GM19351 (cell line): ENCODE measurements at regions not wholly inside any gene's neighbourhood (a gene's known extent, or its start where the extent isn't known, plus 50 kb on each side); places are given as distances from the start of the nearest gene placed in this dataset.
"Not testable (repeated sequence)": the region's sequence is repeated elsewhere in the genome, so short reads cannot be mapped to it uniquely, and the experiment has no call there.

ENCODE experiments used
- ATAC-seq: cut with Tn5 transposase; IDR thresholded peaks from one replicate; pipeline ENCODE4 v1.9.1; 2021; ENCODE audit warnings: mild to moderate bottlenecking, moderate library complexity; ENCODE audit not compliant: unreplicated experiment

DNA sequence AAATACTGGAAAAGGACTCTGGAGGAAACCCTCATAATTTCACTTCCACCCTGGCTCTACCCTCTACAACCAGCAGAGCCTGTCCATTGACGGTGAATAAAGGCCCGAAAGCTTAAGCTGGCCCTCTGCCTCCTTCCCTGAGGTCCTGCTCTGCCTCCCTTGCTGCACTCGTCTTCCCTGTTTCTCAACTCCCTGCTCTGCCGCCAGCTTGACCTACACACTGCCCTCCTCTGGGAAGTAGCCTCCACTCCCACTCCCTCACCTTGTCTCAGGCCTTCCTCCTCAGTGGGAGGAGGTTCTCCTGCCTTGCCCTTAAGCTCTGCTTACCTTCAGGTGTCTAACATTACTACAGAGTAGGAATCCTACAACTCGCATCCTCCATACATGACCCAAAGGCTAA lies 608.6 kb upstream of the NR3C2 start:
- ATAC-seq, result no peak

DNA sequence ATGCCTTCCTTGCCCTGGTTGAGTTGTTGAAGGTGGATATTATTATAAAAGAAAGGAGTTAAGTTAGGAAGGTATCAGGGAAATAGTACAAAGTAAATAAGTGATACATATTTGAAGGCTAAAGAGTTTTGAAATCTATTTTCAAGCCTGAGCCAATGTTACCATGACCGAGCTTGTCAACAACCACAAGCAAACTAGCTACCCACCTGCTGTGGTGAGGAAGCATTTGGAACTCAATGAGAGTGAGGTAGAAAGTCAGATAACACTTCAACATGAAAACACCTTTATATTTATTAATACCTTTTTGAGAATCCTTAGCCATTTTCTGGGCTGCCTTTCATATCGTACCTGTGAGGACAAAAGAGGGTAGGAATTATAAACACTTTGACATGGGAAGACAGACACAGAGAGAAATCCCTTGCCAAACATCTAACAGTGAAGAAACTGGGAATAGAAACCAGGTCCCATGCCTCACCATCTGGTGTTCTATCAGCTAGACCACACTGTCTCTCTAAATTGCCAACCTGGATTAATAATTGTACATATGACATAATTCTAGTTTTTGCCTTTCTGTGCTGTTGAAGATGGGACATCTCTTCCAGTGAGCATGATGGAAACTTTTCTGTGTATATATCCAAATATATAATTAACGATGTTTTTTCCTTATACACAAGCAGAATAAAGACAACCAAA lies 606.4 kb upstream of the NR3C2 start:
- ATAC-seq, result no peak

DNA sequence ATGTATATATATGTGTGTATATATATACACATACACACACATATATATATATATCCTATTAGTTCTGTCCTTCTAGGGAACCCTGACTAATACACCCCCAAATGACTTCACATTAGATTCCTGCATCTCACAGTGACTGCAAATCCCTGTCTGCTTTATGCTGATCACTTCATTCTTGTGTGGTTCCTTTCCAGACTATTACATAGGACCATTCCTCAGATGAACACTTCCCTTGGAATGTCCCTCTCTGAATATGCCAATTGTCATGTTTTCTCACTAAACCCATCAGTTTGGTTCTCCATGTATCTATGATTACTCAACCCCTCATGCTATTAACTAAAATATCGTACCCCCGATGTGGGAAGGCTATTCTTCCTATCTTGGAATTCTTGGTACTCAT lies 605.2 kb upstream of the NR3C2 start:
- no peak for ATAC-seq

DNA sequence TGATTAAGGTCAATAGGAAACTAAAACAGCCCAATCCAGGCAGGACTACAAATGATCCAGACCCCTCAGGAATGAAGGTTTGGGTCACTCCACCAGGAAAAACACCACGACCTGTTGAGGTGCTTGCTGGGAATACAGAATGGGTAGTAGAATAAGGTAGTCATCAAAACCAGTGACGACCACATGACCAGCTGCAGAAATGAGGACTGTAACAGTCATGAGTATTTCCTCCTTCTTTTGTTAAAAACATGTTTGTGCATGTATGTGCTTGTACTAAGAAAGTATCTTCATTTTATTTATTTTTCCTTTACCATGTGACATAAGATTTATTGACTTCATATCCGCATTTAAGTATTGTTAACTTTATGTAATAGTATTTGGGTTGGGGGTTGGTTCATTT lies 603.5 kb upstream of the NR3C2 start:
- no peak for ATAC-seq

DNA sequence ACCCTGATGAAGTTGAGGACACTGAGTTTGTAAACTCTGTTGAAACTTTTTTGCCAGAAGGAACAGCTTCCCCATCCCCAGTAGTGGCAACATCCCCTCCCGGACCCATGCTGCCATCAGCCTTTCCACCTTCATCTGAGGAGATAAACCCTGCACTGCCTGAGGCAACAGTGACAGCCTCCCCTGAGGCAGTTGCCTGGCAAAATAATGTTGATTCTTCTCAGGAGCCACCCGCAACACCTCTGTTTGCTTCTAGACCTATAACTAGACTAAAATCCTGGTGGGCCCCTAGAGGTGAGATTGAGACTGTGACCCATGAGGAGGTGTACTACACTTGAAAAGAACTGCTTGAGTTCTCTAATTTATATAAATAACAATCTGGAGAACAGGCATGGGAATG lies 597.6 kb upstream of the NR3C2 start:
- not testable (repeated sequence) for ATAC-seq

DNA sequence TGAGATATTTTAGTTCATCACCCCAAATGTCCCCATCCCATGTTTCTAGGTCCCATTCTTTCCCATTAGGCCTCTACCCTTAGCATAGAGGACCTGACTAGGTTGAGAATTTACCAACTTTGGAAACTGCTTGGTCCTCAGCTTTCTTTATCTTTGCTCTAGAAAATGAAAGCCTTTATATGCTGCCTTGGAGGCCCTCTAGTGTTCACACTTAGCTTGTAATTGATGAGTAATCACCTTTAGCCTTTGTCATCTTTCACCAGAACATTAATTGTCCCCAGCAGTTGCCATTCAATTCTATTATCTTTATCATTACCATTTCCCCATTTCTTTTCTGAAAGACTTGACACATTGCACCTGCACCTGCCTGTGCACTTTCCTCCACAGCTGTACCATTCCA lies 589.2 kb upstream of the NR3C2 start:
- peak; percentile 91 for ATAC-seq

DNA sequence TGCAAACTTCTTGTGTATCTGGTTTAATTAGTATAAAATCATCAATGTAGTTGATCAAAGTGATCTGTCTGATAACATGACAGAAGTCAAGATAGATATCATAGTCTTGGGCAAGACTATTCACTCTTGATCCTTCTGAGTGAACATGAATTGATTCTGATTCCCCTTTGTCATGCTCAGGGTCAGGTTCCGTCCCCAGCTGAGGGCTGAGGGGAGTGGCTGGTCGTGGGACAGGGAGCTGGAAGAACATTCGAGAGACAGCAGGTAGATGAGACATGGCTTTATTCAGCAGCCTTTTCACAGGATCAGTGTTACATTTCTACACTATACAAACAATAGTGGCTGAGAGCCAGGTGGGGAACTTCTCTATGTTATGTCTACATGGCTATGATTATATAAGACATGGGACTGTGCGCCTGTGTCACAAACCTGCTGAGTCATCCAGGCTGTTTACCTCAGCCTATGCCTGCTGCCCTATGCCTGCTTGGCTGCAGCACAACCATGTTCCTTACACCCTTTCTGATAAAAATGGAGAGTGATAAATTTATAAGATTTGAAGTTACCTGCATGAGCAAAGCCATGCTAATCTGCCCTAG lies 586.9 kb upstream of the NR3C2 start:
- no peak for ATAC-seq

DNA sequence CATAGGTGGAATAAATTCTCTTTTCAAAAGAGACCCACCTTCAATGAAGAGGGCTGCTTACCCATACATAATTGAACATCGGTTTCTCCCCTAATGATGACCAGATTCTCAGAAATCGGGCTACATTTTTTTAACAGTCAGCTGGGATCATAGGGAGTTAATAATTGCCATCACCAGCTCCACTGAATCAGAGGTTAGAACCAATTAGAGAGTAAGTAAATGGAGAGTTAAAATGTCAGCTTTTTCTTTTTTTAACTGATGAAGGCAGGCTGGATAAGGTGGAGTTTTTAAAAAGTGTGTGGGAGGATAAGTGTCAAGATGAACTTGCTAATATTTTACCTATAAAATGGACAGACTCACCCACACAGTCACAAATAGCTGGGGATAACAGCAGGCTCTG lies 584.5 kb upstream of the NR3C2 start:
- ATAC-seq, result no peak

DNA sequence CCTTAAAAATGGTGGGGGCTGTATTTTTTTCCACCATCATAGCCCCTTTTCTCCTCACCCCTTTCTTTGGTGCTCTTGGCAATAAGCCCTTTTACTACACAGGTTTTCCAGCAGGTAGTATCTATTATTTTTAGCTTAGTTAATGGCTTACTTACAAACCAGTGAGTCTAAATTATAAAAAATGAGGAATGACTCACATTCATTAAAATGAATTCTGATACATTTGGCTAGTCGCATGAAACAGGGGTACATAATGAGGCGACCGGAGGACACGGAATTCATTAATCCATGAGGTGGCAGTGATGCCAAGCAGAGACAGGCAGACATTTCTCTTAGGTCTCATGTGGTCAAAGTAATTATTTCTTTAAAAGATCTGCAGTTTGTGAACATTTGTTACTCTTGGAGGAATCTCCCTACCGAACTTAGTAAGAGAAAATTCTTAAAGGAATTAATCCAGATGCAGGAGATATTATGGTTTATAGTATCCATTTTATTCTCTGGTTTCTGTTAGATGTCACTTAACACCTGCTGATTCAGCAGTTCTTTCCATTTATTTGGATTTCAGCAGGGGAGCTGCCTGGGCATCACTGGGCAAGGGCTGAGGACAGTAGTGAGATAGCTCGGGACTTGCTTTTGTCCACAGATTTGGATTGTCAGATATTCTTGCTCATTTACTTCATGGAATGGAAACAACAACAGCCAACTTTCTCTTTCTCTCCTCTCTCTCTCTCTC lies 575.0 kb upstream of the NR3C2 start:
- ATAC-seq, result no peak

DNA sequence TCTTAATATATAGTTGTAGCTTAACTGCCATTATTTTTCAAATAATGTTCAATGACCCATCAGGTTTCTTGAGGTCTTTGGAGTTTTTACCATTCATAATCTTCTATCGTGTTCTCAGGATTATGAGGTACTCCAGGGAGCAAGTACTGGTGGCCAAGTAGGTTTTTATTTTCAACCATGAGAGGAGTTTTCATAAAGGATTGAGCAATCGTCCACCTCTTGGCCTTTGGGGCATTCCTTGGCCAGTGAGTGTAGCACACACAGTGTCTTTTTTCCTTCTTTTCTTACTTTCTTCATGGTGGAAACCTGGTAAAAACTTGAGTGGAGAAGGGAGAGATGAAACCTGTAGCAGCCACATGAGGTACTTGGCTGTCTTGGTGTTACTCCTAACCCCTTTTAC lies 567.0 kb upstream of the NR3C2 start:
- ATAC-seq, result no peak

DNA sequence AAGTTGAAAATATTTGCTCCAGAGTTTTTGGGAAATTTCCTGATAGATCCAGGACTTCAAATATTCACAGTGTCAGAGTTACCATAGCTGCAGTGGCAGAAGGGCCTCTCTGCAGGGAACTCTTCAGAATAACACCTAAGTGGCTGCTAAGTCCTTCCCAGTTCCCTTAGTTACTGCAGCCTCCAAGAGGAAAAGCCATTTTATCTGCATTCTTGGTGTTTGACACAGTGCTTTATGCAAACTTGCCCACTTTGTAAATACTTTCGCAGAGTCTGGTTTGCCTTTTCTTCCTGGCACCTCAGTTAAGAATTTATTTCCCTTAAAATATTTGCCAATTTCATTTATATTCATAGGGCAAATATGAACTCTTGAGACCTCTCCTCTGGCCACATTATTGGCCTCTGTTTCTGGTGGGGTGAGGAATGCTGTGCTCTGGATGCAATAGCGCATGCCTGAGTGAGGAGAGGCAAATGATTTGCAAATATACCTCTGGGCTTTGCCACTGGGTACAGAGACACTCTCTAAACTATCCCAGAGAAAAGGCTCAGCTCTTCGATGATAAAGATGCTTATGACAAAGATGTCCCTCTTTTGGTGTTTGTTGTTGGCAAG lies 566.3 kb upstream of the NR3C2 start:
- ATAC-seq, result no peak

DNA sequence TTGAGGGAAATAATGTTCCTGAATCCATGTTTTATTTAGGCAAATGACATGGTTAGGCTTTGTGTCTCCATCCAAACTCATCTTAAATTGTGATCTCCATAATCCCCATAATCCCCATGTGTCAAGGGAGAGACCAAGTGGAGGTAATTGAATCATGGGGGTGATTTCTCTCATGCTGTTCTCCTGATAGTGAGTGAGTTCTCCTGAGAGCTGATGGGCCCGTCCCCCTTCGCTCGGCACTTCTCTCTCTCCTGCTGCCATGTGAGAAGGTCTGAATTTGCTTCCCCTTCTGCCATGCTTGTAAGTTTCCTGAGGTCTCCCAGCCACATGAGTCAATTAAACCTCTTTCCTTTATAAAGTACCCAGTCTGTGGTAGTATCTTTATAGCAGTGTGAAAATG lies 563.0 kb upstream of the NR3C2 start:
- no peak for ATAC-seq

DNA sequence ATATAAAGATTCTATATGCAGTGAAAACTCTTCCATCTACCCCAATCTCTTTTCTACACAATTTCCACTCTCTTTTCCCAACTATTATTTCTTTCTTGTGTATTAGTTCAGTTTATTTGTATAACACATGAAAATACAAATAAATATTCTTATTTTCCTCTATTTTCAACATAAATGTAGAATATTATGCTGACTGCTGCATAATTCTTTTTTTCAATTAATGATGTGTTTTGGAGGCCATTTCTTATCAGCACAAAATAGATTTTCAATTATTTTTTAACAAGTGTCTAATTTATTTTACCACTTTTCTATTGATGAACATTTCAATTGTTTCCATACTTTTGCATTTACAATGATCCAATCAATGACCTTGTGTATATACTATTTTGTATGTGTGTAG lies 557.7 kb upstream of the NR3C2 start:
- no peak for ATAC-seq

DNA sequence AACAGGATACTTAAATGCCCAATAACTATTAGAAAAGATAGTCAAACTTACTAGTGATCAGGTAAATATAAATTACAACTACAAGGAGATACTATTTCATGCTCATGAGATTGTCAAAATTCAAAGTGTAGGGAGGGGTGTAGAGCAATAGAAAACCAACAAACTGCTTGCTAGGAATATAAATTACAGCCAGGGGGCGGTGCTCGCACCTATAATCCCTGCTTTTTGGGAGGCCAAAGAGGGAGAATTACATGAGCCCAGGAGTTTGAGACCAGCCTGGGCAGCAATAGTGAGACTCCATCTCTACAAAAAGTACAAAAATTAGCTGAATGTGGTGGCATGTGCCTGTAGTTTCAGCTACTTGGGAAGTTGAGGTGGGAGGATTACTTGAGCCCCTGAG lies 556.5 kb upstream of the NR3C2 start:
- peak; percentile 67 for ATAC-seq

DNA sequence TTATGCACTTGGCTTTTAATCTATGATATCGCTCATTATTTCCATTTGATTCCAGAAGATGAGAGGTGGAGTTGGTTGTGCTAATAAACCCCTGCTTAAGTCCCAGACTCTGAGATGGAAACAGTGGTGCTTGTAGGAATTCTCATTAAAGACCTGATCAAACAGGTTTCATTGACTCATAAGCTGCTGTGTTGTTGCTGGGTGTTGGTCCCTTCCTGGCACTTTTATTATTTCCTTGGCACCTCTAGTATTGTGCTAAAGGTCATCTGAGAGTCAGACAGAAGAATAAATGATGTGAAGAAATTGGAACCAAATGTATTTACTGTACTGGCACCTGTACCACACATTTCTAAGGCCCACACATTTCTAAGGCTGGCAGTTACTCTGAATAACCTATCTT lies 544.7 kb upstream of the NR3C2 start:
- no peak for ATAC-seq

DNA sequence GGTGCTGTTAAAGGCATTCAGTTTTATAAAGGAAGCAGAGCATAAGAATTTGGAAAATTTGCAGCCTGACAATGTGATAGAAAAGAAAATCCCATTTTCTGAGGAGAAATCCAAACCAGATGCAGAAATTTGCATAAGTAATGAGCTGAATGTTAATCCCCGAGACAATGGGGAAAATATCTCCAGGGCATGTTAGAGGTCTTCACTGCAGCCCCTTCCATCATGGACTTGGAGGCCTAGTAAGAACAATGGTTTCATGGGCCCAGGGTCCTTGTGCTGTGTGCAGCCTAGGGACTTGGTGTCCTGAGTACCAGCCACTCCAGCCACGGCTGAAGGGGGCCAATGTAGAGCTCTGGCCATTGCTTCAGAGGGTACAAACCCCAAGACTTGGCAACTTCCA lies 542.7 kb upstream of the NR3C2 start:
- no peak for ATAC-seq

DNA sequence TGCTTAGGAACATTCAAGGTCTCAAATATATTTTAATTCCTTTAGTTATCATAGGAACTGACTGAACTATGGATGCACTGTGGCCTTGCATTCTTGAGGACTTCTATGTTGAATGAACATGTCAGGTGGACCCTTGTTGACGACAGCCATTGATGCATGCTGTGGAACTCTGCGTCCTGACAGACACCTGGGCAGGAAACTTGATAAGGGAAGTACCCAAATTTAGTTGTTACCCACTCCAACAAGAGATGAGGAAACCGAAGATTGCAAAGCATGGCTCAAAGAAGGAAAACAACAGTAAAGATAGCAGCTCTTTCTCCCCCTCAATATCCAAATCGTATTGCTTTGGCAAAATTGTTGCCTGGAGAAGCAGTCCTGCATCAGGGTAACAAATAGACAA lies 540.0 kb upstream of the NR3C2 start:
- no peak for ATAC-seq

DNA sequence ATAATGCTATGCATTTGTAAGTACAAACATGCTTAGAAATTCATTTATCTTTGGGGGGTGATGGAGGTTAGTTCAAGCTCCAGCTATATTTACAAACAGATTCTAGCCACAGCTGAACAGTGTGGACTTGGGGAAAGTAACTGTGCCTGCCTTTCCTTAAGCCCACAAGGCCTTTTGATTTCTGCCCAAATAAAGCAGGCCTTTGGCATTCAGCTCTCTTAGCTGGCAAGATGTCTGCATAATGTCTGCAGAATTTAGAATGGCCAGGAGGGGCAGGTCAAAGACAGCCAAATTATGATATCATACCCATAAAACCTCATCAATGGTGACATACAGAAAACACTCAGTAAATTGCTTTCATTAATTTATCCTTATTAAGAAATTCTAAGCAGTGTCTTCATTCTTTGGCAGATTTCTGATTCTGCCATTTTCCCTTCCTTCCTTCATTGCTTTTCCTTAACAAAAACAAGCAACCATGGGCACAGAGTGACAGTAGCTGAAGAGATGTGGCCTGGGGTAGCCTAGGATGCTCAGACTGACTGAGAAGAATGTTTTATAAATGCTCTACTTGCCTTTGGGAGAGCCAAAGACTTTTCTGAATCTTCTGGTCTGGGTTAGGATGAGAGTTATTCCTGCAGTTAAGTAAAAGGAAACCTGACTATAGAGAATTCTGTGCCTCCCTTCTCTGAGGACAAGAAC lies 538.7 kb upstream of the NR3C2 start:
- ATAC-seq, result no peak

DNA sequence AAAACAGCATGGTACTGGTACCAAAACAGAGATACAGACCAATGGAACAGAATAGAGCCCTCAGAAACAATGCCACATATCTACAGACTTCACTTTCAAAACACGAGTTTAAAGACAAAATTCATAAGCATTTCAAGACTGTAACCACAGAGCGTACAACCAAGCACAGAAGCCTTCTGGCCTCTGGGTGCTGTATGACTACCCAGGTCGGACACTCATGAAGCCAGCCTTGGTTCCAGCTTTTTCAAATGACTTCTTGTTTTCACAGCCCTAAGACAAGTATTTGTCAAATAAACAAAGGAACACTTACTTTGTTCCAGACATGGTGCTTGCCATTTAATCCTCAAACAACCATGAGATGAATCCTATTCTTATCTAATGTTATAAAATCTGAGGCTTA lies 536.1 kb upstream of the NR3C2 start:
- ATAC-seq, result no peak

DNA sequence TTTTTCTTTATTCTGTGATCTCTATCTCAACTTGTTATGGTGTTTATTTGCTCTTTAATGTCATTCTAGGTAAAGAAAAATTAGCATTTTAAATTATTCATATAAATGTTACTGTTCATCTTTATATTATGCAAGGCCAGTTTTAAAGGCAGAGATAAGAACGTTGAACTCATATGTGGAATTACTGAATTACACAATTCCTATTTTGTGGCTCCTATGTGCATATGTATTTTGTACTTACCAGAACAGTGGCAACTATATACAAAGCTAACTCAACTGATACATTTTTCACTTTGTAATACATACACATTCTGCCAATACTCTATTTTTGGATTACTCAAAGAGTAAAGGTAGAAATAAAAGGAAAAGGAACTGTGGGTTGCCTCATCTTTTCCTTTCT lies 533.2 kb upstream of the NR3C2 start:
- ATAC-seq, result no peak

DNA sequence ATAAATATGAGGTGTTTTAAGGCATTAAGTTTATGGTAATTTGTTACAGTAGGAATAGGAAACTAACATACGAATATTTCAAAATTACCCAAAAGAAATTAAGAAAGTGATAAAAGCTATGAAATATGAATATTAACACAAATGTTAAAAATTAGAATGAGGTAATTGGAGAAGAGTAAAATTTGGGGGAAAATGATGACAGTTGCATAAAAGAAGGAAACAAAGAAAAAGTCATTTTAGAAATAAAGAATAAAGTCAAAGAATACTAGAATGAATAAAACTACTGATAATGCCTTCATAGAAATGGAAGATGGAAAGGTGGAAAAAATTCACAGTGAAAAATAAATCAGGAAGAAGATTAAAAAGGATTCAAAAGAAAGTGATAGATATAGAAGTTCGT lies 522.9 kb upstream of the NR3C2 start:
- no peak for ATAC-seq
